GOT3 (cell line): ENCODE measurements at regions not wholly inside any gene's neighbourhood (a gene's known extent, or its start where the extent isn't known, plus 50 kb on each side); places are given as distances from the start of the nearest gene placed in this dataset.
"Not testable (repeated sequence)": the region's sequence is repeated elsewhere in the genome, so short reads cannot be mapped to it uniquely, and the experiment has no call there.

Experiments
- DNase-seq: peaks from one replicate; lab custom pipeline; 2025; ENCODE audit warnings: mixed read lengths; lab: John Stamatoyannopoulos, UW

DNA sequence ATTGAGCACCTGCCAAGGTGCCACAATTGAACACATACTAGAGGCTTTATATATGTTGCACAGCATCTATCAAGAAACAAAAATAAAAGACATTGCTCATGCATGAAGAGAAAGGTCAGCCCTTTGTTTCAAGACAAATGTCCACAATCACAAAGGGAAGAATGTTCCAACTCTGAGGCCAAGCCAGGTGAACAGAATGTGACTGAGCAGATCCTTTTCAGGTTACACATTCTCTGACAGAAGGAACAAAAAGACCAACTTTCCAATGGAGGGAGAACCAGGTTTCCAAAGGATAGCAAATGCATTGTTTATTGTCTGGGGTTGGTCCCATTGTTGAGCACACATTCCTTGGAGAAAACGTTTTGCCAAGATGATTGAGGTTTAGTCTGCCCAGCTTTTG, 50.2 kb upstream of the FAM174B start:
- no peak for DNase-seq

- no peak for DNase-seq
Observed at GRCh38 chr15:92706201-92706600, 50.6 kb upstream of the FAM174B start.

GRCh38 chr15:92707880-92708551, 52.4 kb upstream of the FAM174B start:
- DNase-seq = no peak

DNA sequence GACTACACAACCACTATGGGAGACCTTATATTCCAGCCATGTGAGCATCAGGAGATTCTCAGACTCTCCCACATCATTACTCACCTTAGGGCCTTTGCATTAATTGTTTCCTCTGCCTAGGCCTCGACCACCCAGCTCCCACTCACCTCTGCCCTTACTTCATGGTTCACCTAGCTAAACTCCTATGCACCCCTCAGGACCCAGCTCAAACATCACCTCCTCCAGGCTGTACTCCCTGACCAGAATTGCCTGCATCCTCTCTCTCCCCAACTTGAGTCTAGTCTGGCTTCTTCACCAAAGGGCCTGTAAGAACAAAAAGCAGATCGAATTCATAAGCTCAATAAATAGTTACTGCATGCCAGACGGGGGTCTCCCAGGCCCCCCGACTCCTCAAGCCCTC, 53.1 kb upstream of the FAM174B start:
- no peak for DNase-seq

DNA sequence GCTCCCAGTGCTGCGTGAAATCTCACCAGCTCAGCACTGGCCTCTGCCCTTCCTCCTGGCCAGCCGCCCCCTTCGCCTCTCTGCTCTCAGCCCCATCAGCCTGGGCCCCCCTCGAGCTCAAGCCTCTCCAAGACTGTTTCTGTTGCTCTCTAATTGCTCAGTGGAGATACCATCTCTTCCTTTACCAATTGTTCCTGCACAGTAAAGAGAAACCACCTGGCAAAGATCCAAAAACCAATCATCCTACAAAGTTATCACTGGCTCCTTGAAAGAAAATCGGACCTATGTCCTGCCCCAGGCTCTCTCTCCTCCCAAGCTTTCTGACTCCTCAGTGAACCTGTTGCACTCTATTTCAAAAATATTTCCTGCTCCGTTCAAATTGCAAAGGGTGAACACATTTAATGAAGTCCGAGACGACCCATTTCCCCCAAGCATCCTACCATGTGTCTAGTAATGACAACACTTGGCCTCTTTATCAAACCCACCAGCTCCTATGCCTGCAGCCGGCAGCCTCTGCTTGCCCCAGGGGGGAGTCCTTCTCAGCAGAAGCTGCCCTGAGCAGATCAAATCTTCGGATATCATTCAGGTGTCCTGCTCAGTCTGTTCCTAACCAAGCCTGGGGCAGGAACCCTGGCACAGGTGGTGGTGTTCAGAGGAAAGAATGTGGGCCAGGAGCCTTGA, 53.7 kb upstream of the FAM174B start:
- no peak for DNase-seq

DNA sequence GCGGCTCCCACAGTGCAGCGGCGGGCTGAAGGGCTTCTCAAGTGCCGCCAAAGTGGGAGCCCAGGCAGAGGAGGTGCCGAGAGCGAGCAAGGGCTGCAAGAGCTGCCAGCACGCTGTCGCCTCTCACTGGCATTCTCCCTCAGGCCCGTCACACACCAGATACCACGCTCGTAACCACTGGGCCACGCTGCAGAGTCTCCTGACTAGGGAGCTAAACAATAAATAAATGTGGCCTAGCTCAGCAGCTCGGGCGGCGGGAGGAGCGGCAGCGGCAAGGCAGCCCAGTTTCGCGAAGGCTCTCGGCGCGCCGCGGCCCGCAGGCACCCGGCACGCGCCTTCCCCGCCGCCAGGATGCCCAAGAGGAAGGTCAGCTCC, 55.9 kb upstream of the FAM174B start:
- DNase-seq = no peak

DNA sequence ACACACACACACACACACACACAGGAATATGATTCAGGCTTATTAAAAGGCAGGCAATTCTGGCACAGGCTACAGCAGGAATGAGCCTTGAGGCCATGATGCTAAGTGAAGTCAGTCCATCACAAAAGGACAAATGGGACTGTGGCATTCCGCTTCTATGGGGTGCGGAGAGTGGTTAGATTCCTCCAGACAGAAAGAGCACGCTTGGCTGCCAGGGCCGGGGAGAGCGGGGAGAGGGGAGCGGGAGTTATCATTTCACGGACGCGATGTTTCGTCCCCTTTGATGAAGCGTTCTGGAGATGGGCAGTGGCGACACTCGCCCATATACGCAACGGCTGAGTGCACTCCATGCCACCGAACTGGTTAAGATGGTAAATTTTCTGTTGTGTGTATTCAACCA, 58.5 kb upstream of the FAM174B start:
- DNase-seq = no peak

DNA sequence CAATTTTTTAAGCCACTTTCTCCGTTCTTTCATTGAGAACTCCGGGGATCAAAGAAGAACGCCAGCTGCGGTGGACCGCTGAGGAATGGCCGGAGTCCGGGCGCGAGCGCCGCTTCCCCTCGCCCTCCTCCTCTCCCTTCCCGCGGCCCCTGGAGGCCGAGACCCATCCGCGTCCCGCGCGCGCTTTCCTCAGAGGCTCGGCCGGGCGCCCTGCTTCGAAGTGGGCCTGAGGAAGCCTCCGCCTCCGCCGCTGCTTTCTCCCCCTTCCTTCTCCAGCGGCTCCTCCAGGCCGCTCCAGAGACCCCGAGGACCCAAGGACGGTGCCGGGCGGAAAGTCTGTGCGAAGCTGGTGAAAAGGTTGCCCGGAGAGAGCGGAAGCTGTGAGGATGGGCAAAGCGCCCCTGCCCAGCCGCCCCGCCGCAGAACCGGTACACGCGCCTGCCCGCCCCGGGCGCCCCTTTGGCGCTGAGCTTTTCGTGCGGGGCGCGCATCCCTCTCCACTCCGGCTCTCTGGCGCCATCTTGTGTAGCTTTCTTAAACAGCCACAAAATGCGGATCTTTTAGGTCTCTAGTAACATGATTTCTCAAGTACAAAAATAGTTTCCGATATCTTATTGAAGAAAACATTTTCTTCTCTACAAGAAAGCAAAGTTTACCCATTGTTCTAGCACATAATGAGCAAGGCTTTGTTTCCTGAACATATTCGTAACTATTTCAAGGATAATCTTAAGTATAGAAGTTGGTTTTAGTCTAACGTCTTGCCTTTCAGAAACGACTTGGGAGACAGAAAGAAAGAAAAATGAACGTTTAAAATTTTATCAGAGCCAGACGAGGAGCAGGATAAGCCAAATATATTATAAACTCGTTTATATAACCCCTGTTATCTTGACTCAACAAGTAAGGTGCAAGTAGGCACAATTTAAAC, 59.2 kb upstream of the FAM174B start:
- DNase-seq = peak; percentile 27

GRCh38 chr15:92715758-92716157, 60.2 kb upstream of the FAM174B start:
- no peak for DNase-seq

- DNase-seq = no peak
Observed at GRCh38 chr15:92719021-92719420, 63.4 kb upstream of the FAM174B start.

DNA sequence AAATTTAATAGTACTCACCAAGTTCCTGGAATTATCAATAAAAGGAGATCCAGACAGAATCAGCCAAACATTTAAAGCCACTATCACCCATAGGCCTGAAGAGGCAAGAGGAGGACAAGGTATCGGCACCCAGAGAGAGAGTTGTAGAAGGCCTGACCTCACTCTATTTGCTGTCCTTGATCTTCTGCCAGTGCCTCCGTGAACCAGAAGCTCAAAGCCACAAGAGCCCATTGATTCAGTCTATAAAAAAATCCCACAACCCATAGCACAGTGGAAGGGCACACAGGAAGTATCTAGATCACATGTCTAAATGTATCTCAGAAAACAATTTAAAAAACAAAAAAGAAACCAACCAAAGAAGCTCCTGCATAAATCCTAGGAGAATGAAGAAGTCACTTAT, 68.6 kb upstream of the FAM174B start:
- DNase-seq = no peak

- DNase-seq = no peak
Observed at GRCh38 chr15:92725171-92725570, 69.6 kb upstream of the FAM174B start.

DNA sequence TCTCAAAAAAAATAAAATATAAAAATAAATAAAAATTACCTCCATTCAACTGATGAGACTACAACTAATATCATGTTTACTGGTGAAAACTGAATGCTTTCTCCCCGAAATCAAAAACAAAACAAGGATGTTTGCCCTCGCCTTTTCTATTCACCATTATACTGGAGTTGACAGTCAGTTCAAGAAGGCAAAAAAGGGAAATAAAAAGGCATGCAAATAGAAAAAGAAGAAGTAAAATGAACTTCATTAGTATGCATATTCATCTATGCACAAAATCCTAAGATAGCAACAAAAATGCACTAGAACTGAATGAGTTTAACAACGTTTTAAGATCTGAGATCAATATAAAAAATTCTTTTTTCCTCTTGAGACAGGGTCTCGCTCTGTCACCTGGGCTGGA, 72.7 kb upstream of the FAM174B start:
- DNase-seq = no peak

GRCh38 chr15:92733090-92733933, 77.7 kb upstream of the FAM174B start:
- no peak for DNase-seq

DNA sequence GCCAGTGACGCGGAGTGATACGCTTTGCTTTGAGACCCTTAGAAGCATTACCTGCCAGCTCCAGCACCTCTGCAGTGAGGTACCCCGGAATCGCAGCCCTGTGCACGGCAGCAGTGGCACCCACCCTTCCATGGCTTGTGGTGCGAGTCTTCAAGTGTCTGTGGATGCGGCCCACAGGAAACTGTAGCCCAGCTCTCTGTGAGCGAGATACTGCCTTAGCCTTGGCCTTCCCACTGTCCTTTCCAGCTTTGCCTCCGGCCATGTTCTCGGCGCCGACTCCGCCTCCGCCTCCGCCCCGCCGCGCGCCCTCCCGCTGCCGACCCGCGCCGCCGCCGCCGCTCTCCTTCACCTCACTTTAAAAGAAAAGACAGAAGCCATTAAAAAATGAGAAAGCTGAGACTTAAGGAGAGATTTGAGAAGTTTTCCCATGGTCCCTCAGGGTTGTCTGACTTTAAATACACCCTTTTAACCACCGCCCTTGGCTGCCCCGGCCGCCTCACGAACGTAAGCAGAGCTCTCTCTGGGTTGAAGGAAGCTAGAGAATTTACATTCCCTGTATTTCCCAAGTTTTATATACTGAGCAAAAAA, 78.5 kb upstream of the FAM174B start:
- DNase-seq = no peak

DNA sequence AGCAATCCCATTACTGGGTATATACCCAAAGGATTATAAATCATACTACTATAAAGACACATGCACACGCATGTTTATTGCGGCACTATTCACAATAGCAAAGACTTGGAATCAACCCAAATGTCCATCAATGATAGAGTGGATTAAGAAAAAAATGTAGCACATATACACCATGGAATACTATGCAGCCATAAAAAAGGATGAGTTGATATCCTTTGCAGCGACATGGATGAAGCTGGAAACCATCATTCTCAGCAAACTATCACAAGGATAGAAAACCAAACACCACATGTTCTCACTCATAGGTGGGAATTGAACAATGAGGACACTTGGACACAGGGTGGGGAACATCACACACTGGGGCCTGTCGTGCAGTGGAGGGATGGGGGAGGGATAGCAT, 83.7 kb upstream of the FAM174B start:
- not testable (repeated sequence) for DNase-seq

GRCh38 chr15:92745845-92746271, 90.3 kb upstream of the FAM174B start:
- no peak for DNase-seq

GRCh38 chr15:92747047-92747446, 91.5 kb upstream of the FAM174B start:
- DNase-seq = no peak

- no peak for DNase-seq
Observed at GRCh38 chr15:92749216-92749615, 93.6 kb upstream of the FAM174B start.

GRCh38 chr15:92749946-92750345, 94.4 kb upstream of the FAM174B start:
- no peak for DNase-seq

GRCh38 chr15:92751528-92751927, 96.0 kb upstream of the FAM174B start:
- DNase-seq = no peak

DNA sequence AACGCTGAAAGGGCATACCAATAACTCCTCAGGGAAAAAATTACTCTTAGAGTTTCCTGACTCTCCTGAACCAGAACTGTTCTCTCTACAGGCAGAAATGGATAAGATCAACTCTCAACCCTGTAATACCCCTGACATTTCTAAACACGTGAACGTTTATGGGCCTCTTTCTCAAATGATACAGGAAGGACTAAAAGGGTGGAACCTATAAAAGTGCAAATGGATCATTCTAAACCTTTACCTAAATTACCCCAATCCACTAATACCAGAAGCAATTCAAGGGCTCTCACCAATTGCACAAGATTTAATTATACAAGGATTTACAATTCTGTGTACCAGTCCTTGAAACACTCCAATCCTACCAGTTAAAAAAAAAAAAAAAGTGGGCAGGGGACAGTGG, 98.0 kb upstream of the FAM174B start:
- DNase-seq = no peak
